ENCODE measurements at regions not wholly inside any gene's neighbourhood (a gene's known extent, or its start where the extent isn't known, plus 50 kb on each side); places are given as distances from the start of the nearest gene placed in this dataset.

DNA sequence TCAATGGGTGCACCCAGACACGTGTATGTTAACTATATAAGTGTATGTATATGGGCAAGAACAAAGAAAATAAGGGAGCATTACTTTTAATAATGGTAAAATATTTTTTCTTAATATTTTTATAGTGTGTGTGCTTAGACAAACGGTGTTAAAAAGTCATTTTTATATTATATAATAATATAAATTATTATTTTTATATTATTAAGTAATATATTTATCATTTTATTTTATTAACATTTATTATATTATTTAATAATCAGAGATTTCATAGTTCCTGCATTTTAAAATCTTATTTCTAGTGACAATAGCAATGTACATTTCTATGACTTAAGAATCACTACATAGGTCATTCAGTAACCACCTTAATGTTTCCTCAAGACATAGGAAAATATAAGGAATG, 184.4 kb downstream of the SLITRK5 start:
- Histone ChIP-seq H3K4me3 (ENCODE audit: low read length in 2 of 2) (no peak overlapping the region), H3K27me3 (ENCODE audit: control insufficient read depth in 2 of 2, insufficient read depth in 1 of 2, low read length in 1 of 2) (no peaks in the 10 kb centered on the region), H3K27ac (ENCODE audit: low read depth in 1 of 2, low read length in 1 of 2) (no peak overlapping the region), H3K9me3 (ENCODE audit: control insufficient read depth in 2 of 2, insufficient read depth in 1 of 2, low read length in 1 of 2) (no peaks in the 10 kb centered on the region), H3K36me3 (ENCODE audit: control insufficient read depth in 2 of 2, insufficient read depth in 2 of 2, low read length in 1 of 2) (no peaks in the 10 kb centered on the region), H3K4me1 (ENCODE audit: control insufficient read depth in 2 of 2, insufficient read depth in 2 of 2, low read length in 2 of 2) (no peaks in the 10 kb centered on the region)
- 76% methylated on average over 2 of the region's 2 CpGs for WGBS
- DNase-seq (ENCODE audit: low read depth in 6 of 9, low spot score in 9 of 9) = no peak

DNA sequence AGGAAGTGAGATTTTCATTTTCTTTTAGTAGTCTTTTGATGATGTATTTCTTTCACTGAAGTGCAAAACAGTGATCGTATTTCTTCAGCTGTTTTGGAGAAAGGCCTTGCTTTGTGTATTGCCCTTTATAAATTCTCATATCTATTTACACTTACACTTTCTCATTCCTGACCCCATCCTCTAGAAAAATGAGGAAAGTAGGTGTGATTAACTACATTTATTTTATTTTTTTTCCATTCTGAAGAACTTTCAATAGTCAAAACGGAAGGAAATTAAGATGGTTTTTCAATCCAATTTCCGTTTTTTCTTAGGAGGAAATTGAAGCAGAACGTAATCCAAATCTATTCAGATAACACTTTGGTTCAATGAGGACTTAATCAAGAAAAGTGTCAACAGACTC, 188.1 kb downstream of the SLITRK5 start:
- no peaks in the 10 kb centered on the region for H3K9me3 ChIP-seq (ENCODE audit: control insufficient read depth in 2 of 2, insufficient read depth in 1 of 2, low read length in 1 of 2)
- WGBS = 93% methylated on average over 4 of the region's 4 CpGs

DNA sequence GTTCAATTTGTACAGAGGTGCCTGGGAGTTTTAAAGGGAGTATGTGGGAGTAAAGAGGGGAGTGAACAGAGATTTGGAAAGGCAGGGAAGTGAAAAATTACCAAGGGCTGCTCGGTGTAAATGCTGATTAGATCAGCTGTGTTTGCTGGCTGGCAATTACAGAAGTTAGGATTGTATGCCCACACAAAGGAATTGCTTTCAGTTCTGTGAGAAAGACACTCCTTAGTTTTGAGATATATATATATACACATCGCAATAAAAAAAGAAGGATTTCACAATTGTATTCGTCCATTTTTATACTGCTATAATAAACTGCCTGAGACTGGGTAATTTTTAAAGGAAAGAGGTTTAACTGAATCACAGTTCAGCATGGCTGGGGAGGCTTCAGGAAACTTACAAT, 196.3 kb downstream of the SLITRK5 start:
- no peaks in the 10 kb centered on the region for H3K9me3 ChIP-seq (ENCODE audit: control insufficient read depth in 2 of 2, insufficient read depth in 1 of 2, low read length in 1 of 2)
- H3K36me3 ChIP-seq (ENCODE audit: control insufficient read depth in 2 of 2, insufficient read depth in 2 of 2, low read length in 1 of 2) = no peaks in the 10 kb centered on the region
- H3K27me3 ChIP-seq (ENCODE audit: control insufficient read depth in 2 of 2, insufficient read depth in 1 of 2, low read length in 1 of 2) = no peaks in the 10 kb centered on the region
- H3K4me3 ChIP-seq (ENCODE audit: low read length in 2 of 2) = no peak overlapping the region
- no peak for DNase-seq (ENCODE audit: low read depth in 6 of 9, low spot score in 9 of 9)
- H3K4me1 ChIP-seq (ENCODE audit: control insufficient read depth in 2 of 2, insufficient read depth in 2 of 2, low read length in 2 of 2) = no peaks in the 10 kb centered on the region
- WGBS = 89% methylated on average over 3 of the region's 3 CpGs
- no peak overlapping the region for H3K27ac ChIP-seq (ENCODE audit: low read depth in 1 of 2, low read length in 1 of 2)

More for the DNA sequence above, 188.1 kb downstream of the SLITRK5 start:
- Histone ChIP-seq H3K4me3 (ENCODE audit: low read length in 2 of 2) (no peak overlapping the region), H3K36me3 (ENCODE audit: control insufficient read depth in 2 of 2, insufficient read depth in 2 of 2, low read length in 1 of 2) (no peaks in the 10 kb centered on the region), H3K27ac (ENCODE audit: low read depth in 1 of 2, low read length in 1 of 2) (no peak overlapping the region), H3K27me3 (ENCODE audit: control insufficient read depth in 2 of 2, insufficient read depth in 1 of 2, low read length in 1 of 2) (no peaks in the 10 kb centered on the region), H3K4me1 (ENCODE audit: control insufficient read depth in 2 of 2, insufficient read depth in 2 of 2, low read length in 2 of 2) (no peaks in the 10 kb centered on the region)
- no peak for DNase-seq (ENCODE audit: low read depth in 6 of 9, low spot score in 9 of 9)

DNA sequence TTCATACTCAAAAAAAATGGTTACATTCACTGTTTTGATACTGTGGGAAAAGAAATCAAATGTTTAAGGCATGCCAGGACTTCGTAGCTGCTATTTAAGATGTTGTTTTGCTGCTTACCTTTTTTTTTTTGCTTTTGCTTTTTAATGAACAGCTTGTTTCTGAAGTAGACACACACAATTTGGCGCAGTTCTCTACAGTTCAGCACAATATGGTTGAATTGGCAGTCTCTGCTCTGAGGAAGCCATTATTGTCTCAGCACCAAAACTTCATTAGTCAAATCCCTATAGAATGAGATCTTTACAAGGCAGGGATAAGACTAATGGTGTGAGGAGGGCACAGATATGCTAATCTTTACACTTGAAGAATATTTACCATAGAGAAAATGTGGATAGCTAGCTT, 197.6 kb downstream of the SLITRK5 start:
- 88% methylated on average over 2 of the region's 2 CpGs for WGBS

DNA sequence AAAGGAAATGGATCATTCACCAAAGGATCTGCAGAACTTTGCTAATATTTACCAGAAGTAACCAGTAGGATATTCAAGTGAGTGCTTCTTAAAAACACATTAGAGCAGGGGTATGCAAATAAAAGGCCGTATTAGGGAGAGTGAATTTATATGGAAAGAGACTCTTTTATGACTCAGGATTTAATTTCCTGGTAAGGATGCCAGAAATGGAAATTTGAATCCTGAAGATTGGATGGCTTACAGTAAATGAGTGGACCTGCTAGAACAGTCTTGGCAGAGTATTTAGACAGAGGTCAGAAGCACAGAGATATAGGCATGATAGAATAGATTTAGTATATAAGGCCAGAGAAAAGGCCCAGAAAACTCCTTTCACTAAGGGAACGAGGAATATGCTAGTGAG, 201.6 kb downstream of the SLITRK5 start:
- H3K27me3 ChIP-seq (ENCODE audit: control insufficient read depth in 2 of 2, insufficient read depth in 1 of 2, low read length in 1 of 2) = no peaks in the 10 kb centered on the region
- no peak for DNase-seq (ENCODE audit: low read depth in 6 of 9, low spot score in 9 of 9)
- H3K27ac ChIP-seq (ENCODE audit: low read depth in 1 of 2, low read length in 1 of 2) = no peak overlapping the region
- 93% methylated on average over 2 of the region's 2 CpGs for whole genome bisulfite sequencing
- no peak overlapping the region for H3K4me3 ChIP-seq (ENCODE audit: low read length in 2 of 2)
- H3K9me3 ChIP-seq (ENCODE audit: control insufficient read depth in 2 of 2, insufficient read depth in 1 of 2, low read length in 1 of 2) = no peaks in the 10 kb centered on the region
- H3K36me3 ChIP-seq (ENCODE audit: control insufficient read depth in 2 of 2, insufficient read depth in 2 of 2, low read length in 1 of 2) = no peaks in the 10 kb centered on the region
- H3K4me1 ChIP-seq (ENCODE audit: control insufficient read depth in 2 of 2, insufficient read depth in 2 of 2, low read length in 2 of 2) = no peaks in the 10 kb centered on the region

More for the DNA sequence above, 197.6 kb downstream of the SLITRK5 start:
- no peaks in the 10 kb centered on the region for H3K27me3 ChIP-seq (ENCODE audit: control insufficient read depth in 2 of 2, insufficient read depth in 1 of 2, low read length in 1 of 2)
- no peaks in the 10 kb centered on the region for H3K9me3 ChIP-seq (ENCODE audit: control insufficient read depth in 2 of 2, insufficient read depth in 1 of 2, low read length in 1 of 2)
- H3K4me1 ChIP-seq (ENCODE audit: control insufficient read depth in 2 of 2, insufficient read depth in 2 of 2, low read length in 2 of 2) = no peaks in the 10 kb centered on the region
- no peaks in the 10 kb centered on the region for H3K36me3 ChIP-seq (ENCODE audit: control insufficient read depth in 2 of 2, insufficient read depth in 2 of 2, low read length in 1 of 2)
- no peak overlapping the region for H3K27ac ChIP-seq (ENCODE audit: low read depth in 1 of 2, low read length in 1 of 2)
- DNase-seq (ENCODE audit: low read depth in 6 of 9, low spot score in 9 of 9) = no peak
- H3K4me3 ChIP-seq (ENCODE audit: low read length in 2 of 2) = no peak overlapping the region

DNA sequence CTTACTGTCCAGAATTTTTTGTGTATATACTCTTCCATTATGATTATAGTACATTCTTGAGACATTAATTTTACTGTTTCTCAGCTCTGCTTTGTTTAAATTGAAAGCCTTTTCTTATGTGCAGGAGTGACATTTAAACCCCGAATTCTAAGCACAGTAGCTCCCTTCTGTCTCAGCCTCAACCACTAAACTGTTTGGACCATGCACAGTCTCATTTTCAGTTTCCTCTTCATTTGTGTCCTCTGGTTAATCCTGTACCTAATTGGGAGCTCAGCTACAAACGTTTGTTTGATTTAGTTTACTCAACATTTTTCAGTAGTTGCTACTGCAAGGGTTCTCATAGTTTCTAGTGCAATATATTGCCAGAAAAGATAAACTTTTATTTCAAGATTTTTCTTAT, 206.3 kb downstream of the SLITRK5 start:
- WGBS = 77% methylated on average over 2 of the region's 2 CpGs

DNA sequence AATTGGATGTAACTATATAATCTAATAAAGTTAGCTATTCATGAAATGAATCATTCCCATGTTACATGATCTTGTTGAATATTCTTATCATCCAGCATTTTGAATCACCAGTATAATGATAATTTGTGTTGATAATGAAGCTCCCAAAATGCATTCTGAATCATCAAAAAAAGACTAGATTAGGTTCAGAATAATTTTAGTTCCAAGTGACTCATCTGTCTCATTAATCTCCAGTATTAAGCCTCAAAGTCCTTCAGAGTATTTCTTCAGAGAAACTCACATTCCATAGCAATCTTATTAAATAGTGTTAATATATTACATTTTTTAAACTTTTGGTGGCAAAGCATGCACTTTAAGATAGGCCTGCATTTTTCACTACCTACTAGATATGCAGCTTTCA, 207.5 kb downstream of the SLITRK5 start:
- H3K27ac ChIP-seq (ENCODE audit: low read depth in 1 of 2, low read length in 1 of 2) = no peak overlapping the region
- no peaks in the 10 kb centered on the region for H3K27me3 ChIP-seq (ENCODE audit: control insufficient read depth in 2 of 2, insufficient read depth in 1 of 2, low read length in 1 of 2)
- H3K9me3 ChIP-seq (ENCODE audit: control insufficient read depth in 2 of 2, insufficient read depth in 1 of 2, low read length in 1 of 2) = no peaks in the 10 kb centered on the region
- DNase-seq (ENCODE audit: low read depth in 6 of 9, low spot score in 9 of 9) = no peak
- no peak overlapping the region for H3K4me3 ChIP-seq (ENCODE audit: low read length in 2 of 2)
- H3K36me3 ChIP-seq (ENCODE audit: control insufficient read depth in 2 of 2, insufficient read depth in 2 of 2, low read length in 1 of 2) = no peaks in the 10 kb centered on the region
- H3K4me1 ChIP-seq (ENCODE audit: control insufficient read depth in 2 of 2, insufficient read depth in 2 of 2, low read length in 2 of 2) = no peaks in the 10 kb centered on the region

More for the DNA sequence above, 206.3 kb downstream of the SLITRK5 start:
- H3K9me3 ChIP-seq (ENCODE audit: control insufficient read depth in 2 of 2, insufficient read depth in 1 of 2, low read length in 1 of 2) = no peaks in the 10 kb centered on the region
- no peaks in the 10 kb centered on the region for H3K4me1 ChIP-seq (ENCODE audit: control insufficient read depth in 2 of 2, insufficient read depth in 2 of 2, low read length in 2 of 2)
- no peak for DNase-seq (ENCODE audit: low read depth in 6 of 9, low spot score in 9 of 9)
- no peak overlapping the region for H3K4me3 ChIP-seq (ENCODE audit: low read length in 2 of 2)
- no peaks in the 10 kb centered on the region for H3K27me3 ChIP-seq (ENCODE audit: control insufficient read depth in 2 of 2, insufficient read depth in 1 of 2, low read length in 1 of 2)
- no peak overlapping the region for H3K27ac ChIP-seq (ENCODE audit: low read depth in 1 of 2, low read length in 1 of 2)
- no peaks in the 10 kb centered on the region for H3K36me3 ChIP-seq (ENCODE audit: control insufficient read depth in 2 of 2, insufficient read depth in 2 of 2, low read length in 1 of 2)

DNA sequence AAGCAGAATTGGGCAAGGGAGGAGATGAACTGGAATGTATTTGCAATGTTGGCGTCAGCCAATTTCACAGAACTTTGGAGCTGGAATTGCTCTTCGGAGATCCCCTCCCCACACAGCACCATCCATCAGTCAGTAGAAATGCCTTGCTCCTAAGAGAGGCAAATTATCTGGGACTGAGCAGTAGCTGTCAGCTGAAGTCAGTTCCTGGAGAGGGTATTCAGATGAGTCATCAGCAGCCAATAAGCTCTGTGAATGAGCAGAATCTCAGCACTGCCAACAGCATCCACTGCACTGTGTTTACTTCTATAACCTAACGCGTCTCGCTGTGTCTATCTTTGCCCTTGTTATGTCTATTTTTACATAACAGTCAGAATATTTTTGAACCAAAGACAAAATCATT, 213.7 kb downstream of the SLITRK5 start:
- H3K27ac ChIP-seq (ENCODE audit: low read depth in 1 of 2, low read length in 1 of 2) = no peak overlapping the region
- no peak overlapping the region for H3K4me3 ChIP-seq (ENCODE audit: low read length in 2 of 2)
- H3K9me3 ChIP-seq (ENCODE audit: control insufficient read depth in 2 of 2, insufficient read depth in 1 of 2, low read length in 1 of 2) = no peaks in the 10 kb centered on the region
- no peaks in the 10 kb centered on the region for H3K27me3 ChIP-seq (ENCODE audit: control insufficient read depth in 2 of 2, insufficient read depth in 1 of 2, low read length in 1 of 2)
- H3K36me3 ChIP-seq (ENCODE audit: control insufficient read depth in 2 of 2, insufficient read depth in 2 of 2, low read length in 1 of 2) = no peaks in the 10 kb centered on the region
- no peak for DNase-seq (ENCODE audit: low read depth in 6 of 9, low spot score in 9 of 9)
- 94% methylated on average over 5 of the region's 5 CpGs for WGBS
- no peaks in the 10 kb centered on the region for H3K4me1 ChIP-seq (ENCODE audit: control insufficient read depth in 2 of 2, insufficient read depth in 2 of 2, low read length in 2 of 2)

DNA sequence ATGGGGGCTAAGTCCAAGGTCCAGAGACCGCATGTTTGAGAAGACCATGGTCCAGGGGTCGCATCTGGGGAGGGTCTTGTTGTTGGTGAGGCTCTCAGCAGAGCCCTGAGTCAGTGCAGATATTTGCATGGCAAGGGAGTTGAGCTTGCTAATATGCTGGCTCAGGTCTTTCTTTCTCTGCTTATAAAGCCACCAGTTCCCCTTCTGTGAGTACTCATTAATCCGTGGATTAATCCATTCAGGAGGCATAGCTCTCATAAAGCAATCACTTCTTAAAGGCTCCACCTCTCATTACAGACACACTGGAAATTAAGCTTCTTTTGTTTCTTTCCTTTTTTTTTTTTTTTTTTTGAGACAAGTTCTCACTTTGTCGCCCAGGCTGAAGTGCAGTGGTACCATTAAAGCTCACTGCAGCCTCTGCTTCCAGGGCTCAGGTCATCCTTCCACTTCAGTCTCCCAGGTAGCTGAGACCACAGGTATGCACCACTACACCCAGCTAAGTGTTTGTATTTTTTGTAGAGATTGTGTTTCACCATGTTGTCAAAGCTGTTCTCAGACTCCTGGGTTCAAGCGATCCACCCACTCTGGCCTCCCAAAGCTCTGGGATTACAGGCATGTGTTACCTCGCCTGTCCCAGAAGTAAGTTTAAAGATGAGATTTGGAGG, 216.4 kb downstream of the SLITRK5 start:
- 91% methylated on average over 6 of the region's 6 CpGs for WGBS
- no peak for DNase-seq (ENCODE audit: low read depth in 6 of 9, low spot score in 9 of 9)
- peaks cover 0 to 3% of the 10 kb centered on the region in 2 donors for H3K9me3 ChIP-seq (ENCODE audit: control insufficient read depth in 2 of 2, insufficient read depth in 1 of 2, low read length in 1 of 2)

More for the DNA sequence above, 216.4 kb downstream of the SLITRK5 start:
- no peak overlapping the region for H3K4me3 ChIP-seq (ENCODE audit: low read length in 2 of 2)
- H3K27ac ChIP-seq (ENCODE audit: low read depth in 1 of 2, low read length in 1 of 2) = no peak overlapping the region
- H3K36me3 ChIP-seq (ENCODE audit: control insufficient read depth in 2 of 2, insufficient read depth in 2 of 2, low read length in 1 of 2) = no peaks in the 10 kb centered on the region
- no peaks in the 10 kb centered on the region for H3K4me1 ChIP-seq (ENCODE audit: control insufficient read depth in 2 of 2, insufficient read depth in 2 of 2, low read length in 2 of 2)
- no peaks in the 10 kb centered on the region for H3K27me3 ChIP-seq (ENCODE audit: control insufficient read depth in 2 of 2, insufficient read depth in 1 of 2, low read length in 1 of 2)

Measured in thymus (tissue), 11 donors.